Bone marrow (tissue), 2 donors: ENCODE measurements at regions not wholly inside any gene's neighbourhood (a gene's known extent, or its start where the extent isn't known, plus 50 kb on each side); places are given as distances from the start of the nearest gene placed in this dataset.
"Not testable (repeated sequence)": the region's sequence is repeated elsewhere in the genome, so short reads cannot be mapped to it uniquely, and the experiment has no call there.

ENCODE experiments used
- DNase-seq, 2 donors: peaks; one replicate each; lab custom pipeline; 2025; lab: John Stamatoyannopoulos, UW

- no peak for DNase-seq
These were observed 101.8 kb upstream of the LARP1 start for GRCh38 chr5:154653418-154653763.

- DNase-seq, result no peak
These were observed 102.3 kb upstream of the LARP1 start for GRCh38 chr5:154652746-154653417.

GRCh38 chr5:154651795-154652194, 103.4 kb upstream of the LARP1 start:
- DNase-seq, result not testable (repeated sequence)

GRCh38 chr5:154648706-154649105, 106.5 kb upstream of the LARP1 start:
- DNase-seq, result no peak

- no peak for DNase-seq
These were observed 106.9 kb upstream of the LARP1 start for GRCh38 chr5:154648229-154648628.

- DNase-seq, result no peak
These were observed 107.4 kb upstream of the LARP1 start for GRCh38 chr5:154647761-154648145.

GRCh38 chr5:154647114-154647760, 107.9 kb upstream of the LARP1 start:
- DNase-seq, result no peak

- no peak for DNase-seq
These were observed 108.4 kb upstream of the LARP1 start for GRCh38 chr5:154646745-154647113.

- DNase-seq, result no peak
These were observed 110.3 kb upstream of the LARP1 start for GRCh38 chr5:154644745-154645411.

GRCh38 chr5:154642499-154643245, 112.5 kb upstream of the LARP1 start:
- DNase-seq, result no peak

- DNase-seq, result not testable (repeated sequence)
These were observed 114.9 kb upstream of the LARP1 start for GRCh38 chr5:154640213-154640831.

GRCh38 chr5:154636786-154637185, 118.4 kb upstream of the LARP1 start:
- not testable (repeated sequence) for DNase-seq

GRCh38 chr5:154636271-154636670, 118.9 kb upstream of the LARP1 start:
- DNase-seq, result not testable (repeated sequence)

- DNase-seq, result not testable (repeated sequence)
These were observed 121.4 kb upstream of the LARP1 start for GRCh38 chr5:154633744-154634143.

- no peak for DNase-seq
These were observed 124.0 kb upstream of the LARP1 start for GRCh38 chr5:154631141-154631540.

GRCh38 chr5:154630410-154630809, 124.8 kb upstream of the LARP1 start:
- DNase-seq, result no peak

- no peak for DNase-seq
These were observed 126.5 kb upstream of the LARP1 start for GRCh38 chr5:154628685-154629084.

GRCh38 chr5:154627698-154628678, 127.2 kb upstream of the LARP1 start:
- no peak for DNase-seq

GRCh38 chr5:154626876-154627557, 128.2 kb upstream of the LARP1 start:
- DNase-seq, result no peak

GRCh38 chr5:154625031-154625430, 130.1 kb upstream of the LARP1 start:
- DNase-seq, result no peak
